ENCODE measurements at regions not wholly inside any gene's neighbourhood (a gene's known extent, or its start where the extent isn't known, plus 50 kb on each side); places are given as distances from the start of the nearest gene placed in this dataset.

DNA sequence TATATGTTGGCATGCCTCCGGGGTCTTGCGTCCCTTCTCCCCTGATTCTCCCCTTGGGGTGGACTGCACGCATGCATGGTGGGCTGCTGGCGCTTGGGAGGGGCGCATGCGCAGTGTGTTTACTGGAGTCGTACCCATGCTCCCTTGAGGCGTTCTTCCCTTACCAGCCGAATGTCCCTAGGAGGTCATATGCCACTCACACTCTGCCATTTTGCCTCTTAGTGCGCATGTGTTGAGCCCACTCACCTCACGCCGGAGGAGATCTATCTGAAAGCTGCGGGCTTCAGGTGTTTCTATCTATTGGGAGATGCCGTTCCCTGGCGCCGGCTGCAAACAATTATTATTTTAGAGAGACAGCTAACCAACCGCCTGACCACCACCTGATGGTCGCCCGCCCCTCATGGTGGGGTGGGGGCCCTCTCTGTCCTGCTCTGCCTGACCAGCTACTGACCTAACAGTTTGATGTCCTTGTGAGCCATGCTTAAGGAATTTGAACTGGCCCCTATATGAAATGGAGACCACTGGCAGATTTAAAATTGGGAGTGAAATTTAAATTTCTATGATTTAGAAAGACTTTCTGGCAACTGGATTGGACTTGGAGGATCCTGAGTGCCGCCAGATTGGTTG lies 179.6 kb downstream of the RNF144A start:
- H3K36me3 ChIP-seq (ENCODE audit: control insufficient read depth, insufficient read depth, low read length) = no peaks in the 10 kb centered on the region
- DNase-seq (ENCODE audit: extremely low read depth in 1 of 4, low spot score in 3 of 4) = no peak
- TF ChIP-seq HMG20A (CRISPR knock-in tag; conservative IDR thresholded peaks at IDR 0.05) = no peak
- TF ChIP-seq SMAD3 (CRISPR knock-in tag; conservative IDR thresholded peaks at IDR 0.05) = no peak
- TF ChIP-seq, protein P1, sequence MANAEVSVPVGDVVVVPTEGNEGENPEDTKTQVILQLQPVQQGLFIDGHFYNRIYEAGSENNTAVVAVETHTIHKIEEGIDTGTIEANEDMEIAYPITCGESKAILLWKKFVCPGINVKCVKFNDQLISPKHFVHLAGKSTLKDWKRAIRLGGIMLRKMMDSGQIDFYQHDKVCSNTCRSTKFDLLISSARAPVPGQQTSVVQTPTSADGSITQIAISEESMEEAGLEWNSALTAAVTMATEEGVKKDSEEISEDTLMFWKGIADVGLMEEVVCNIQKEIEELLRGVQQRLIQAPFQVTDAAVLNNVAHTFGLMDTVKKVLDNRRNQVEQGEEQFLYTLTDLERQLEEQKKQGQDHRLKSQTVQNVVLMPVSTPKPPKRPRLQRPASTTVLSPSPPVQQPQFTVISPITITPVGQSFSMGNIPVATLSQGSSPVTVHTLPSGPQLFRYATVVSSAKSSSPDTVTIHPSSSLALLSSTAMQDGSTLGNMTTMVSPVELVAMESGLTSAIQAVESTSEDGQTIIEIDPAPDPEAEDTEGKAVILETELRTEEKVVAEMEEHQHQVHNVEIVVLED (CRISPR knock-in tag; IDR thresholded peaks at IDR 0.05) = no peak
- TF ChIP-seq, protein P2, sequence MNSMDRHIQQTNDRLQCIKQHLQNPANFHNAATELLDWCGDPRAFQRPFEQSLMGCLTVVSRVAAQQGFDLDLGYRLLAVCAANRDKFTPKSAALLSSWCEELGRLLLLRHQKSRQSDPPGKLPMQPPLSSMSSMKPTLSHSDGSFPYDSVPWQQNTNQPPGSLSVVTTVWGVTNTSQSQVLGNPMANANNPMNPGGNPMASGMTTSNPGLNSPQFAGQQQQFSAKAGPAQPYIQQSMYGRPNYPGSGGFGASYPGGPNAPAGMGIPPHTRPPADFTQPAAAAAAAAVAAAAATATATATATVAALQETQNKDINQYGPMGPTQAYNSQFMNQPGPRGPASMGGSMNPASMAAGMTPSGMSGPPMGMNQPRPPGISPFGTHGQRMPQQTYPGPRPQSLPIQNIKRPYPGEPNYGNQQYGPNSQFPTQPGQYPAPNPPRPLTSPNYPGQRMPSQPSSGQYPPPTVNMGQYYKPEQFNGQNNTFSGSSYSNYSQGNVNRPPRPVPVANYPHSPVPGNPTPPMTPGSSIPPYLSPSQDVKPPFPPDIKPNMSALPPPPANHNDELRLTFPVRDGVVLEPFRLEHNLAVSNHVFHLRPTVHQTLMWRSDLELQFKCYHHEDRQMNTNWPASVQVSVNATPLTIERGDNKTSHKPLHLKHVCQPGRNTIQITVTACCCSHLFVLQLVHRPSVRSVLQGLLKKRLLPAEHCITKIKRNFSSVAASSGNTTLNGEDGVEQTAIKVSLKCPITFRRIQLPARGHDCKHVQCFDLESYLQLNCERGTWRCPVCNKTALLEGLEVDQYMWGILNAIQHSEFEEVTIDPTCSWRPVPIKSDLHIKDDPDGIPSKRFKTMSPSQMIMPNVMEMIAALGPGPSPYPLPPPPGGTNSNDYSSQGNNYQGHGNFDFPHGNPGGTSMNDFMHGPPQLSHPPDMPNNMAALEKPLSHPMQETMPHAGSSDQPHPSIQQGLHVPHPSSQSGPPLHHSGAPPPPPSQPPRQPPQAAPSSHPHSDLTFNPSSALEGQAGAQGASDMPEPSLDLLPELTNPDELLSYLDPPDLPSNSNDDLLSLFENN (IDR thresholded peaks at IDR 0.05; ENCODE audit: low read depth in 2 of 2, low read length in 2 of 2) = no peak
- TF ChIP-seq, protein P3, sequence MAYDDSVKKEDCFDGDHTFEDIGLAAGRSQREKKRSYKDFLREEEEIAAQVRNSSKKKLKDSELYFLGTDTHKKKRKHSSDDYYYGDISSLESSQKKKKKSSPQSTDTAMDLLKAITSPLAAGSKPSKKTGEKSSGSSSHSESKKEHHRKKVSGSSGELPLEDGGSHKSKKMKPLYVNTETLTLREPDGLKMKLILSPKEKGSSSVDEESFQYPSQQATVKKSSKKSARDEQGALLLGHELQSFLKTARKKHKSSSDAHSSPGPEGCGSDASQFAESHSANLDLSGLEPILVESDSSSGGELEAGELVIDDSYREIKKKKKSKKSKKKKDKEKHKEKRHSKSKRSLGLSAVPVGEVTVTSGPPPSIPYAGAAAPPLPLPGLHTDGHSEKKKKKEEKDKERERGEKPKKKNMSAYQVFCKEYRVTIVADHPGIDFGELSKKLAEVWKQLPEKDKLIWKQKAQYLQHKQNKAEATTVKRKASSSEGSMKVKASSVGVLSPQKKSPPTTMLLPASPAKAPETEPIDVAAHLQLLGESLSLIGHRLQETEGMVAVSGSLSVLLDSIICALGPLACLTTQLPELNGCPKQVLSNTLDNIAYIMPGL (CRISPR knock-in tag; IDR thresholded peaks at IDR 0.05) = no peak
- TF ChIP-seq, protein P4, sequence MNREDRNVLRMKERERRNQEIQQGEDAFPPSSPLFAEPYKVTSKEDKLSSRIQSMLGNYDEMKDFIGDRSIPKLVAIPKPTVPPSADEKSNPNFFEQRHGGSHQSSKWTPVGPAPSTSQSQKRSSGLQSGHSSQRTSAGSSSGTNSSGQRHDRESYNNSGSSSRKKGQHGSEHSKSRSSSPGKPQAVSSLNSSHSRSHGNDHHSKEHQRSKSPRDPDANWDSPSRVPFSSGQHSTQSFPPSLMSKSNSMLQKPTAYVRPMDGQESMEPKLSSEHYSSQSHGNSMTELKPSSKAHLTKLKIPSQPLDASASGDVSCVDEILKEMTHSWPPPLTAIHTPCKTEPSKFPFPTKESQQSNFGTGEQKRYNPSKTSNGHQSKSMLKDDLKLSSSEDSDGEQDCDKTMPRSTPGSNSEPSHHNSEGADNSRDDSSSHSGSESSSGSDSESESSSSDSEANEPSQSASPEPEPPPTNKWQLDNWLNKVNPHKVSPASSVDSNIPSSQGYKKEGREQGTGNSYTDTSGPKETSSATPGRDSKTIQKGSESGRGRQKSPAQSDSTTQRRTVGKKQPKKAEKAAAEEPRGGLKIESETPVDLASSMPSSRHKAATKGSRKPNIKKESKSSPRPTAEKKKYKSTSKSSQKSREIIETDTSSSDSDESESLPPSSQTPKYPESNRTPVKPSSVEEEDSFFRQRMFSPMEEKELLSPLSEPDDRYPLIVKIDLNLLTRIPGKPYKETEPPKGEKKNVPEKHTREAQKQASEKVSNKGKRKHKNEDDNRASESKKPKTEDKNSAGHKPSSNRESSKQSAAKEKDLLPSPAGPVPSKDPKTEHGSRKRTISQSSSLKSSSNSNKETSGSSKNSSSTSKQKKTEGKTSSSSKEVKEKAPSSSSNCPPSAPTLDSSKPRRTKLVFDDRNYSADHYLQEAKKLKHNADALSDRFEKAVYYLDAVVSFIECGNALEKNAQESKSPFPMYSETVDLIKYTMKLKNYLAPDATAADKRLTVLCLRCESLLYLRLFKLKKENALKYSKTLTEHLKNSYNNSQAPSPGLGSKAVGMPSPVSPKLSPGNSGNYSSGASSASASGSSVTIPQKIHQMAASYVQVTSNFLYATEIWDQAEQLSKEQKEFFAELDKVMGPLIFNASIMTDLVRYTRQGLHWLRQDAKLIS (CRISPR knock-in tag; IDR thresholded peaks at IDR 0.05) = no peak
- TF ChIP-seq ZNF384 (IDR thresholded peaks at IDR 0.05; ENCODE audit: low read depth, low read length) = no peak
- TF ChIP-seq ELF1 (tag; IDR thresholded peaks at IDR 0.05) = no peak
- no peak for TF ChIP-seq ZBTB8A (IDR thresholded peaks at IDR 0.05; ENCODE audit: partially characterized antibody)
- no peak for TF ChIP-seq ZNF175 (CRISPR knock-in tag; IDR thresholded peaks at IDR 0.05; ENCODE audit: low read depth)
- POLR2A ChIA-PET = interaction anchor here (0.5 kb wide), 1 partner anchor 1197 kb away, joined by 3 read pairs; no protein-coding TSS in a partner anchor
- peaks cover 6 to 36% of the 10 kb centered on the region in 2 experiments for H3K27me3 ChIP-seq (ENCODE audit: control insufficient read depth in 2 of 2, insufficient read depth in 2 of 2, low read length in 2 of 2)
- WGBS (ENCODE audit: insufficient coverage, low coverage, missing lambda C conversion rate) = 36% methylated on average over 20 of the region's 20 CpGs
- no peak overlapping the region for H3K27ac ChIP-seq (ENCODE audit: extremely low read depth, low read depth, low read length)
- H3K4me2 ChIP-seq (ENCODE audit: insufficient read depth, low read length) = no peak overlapping the region
- H3K9me3 ChIP-seq (replicated peaks; ENCODE audit: control insufficient read depth, insufficient read depth, low read depth, low read length) = no peaks in the 10 kb centered on the region
- in situ Hi-C loops (cut with MboI) (loop anchor here (25.0 kb wide), 1 partner anchor 1590 kb away; the partner anchor contains the start of gene ID2), intact Hi-C loops (cut with micrococcal nuclease) (loop anchor here (5.0 to 10.0 kb wide), 2 partner anchors 575 to 1588 kb away; partner anchors contain the start of gene ID2)
- peaks cover 0 to 3% of the 10 kb centered on the region in 2 experiments; a peak in 2 of 5 replicates for H3K4me1 ChIP-seq (replicated peaks in 1 of 2; ENCODE audit: control insufficient read depth in 2 of 2, insufficient read depth in 2 of 2, low read length in 2 of 2)
- no peak for FAIRE-seq
- no peaks in the 10 kb centered on the region for H3K79me2 ChIP-seq (ENCODE audit: control insufficient read depth, insufficient read depth, low read length)
- H3K9ac ChIP-seq (ENCODE audit: insufficient read depth in 1 of 2, low read depth in 2 of 2, low read length in 2 of 2) = no peak overlapping the region
- H3K4me3 ChIP-seq = no peak overlapping the region
- BruUV-seq (replicated peaks) = no TSS peak
- CTCF ChIA-PET (ENCODE audit: low intra/inter-chr PET ratio) = interaction anchor here (1.3 to 2.3 kb wide), 2 partner anchors 575 to 1589 kb away, joined by 3 to 10 read pairs; no protein-coding TSS in a partner anchor
- H2AFZ ChIP-seq (ENCODE audit: low read depth, low read length) = no peak overlapping the region; the same call in 1 of the 2 replicates
- no peaks in the 10 kb centered on the region for H3K9me1 ChIP-seq (ENCODE audit: control insufficient read depth, insufficient read depth, low read length)
- peak; percentile 26 for ATAC-seq
- no peaks in the 10 kb centered on the region for H4K20me1 ChIP-seq (replicated peaks; ENCODE audit: control insufficient read depth, insufficient read depth, low read length)

Data from K562 (cell line).